GM13976 (cell line): ENCODE measurements at regions not wholly inside any gene's neighbourhood (a gene's known extent, or its start where the extent isn't known, plus 50 kb on each side); places are given as distances from the start of the nearest gene placed in this dataset.

Experiments used
- DNase-seq: peaks from one replicate; pipeline ENCODE4 v3.0.0; 2012; ENCODE audit warnings: low spot score
- in situ Hi-C: fragments of 300-500 bp; cut with MboI; formaldehyde crosslinking; loops from one replicate; pipeline ENCODE4 v1.12.0; 2022; ENCODE audit warnings: low sequenced_read_pairs, mixed read lengths, inconsistent platforms; ENCODE audit not compliant: unreplicated experiment
- TF ChIP-seq, protein P1 (sequence below): IDR thresholded peaks from 2 replicates; pipeline ENCODE4 v1.5.1; 2012; ENCODE audit warnings: borderline replicate concordance, mild to moderate bottlenecking; ENCODE audit not compliant: insufficient read depth; ENCODE audit errors: extremely low read depth, missing control alignments, control extremely low read depth

DNA sequence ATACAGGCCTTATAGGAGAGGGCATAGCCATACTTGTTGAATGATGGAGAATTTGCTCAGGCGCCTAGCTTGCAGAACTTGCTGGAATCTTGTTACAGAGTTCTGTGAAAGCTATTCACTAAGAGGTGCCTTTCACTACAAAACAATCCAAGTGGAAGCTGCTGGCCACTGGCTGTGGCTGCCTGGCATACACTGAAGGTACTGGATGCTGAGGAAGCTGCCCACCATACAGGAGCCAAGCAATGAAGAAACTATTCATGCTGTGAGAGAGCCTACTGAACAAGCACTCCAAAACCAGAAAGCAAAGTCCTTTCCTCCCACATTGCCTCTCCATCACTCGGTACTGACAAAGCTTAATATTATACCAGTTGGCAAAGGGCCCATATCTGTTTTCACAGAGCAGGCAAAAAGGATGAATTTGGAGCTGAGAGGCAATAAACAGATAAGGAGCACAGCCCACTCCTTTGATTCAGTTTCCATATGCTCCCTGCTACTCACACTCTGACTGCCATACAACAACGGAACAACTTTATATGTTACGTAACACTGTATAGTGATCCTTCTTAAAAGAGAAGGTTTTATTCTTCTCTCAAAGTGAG, 192.6 kb upstream of the ALCAM start:
- DNase-seq: no peak
- in situ Hi-C loops: no loop called here
- TF ChIP-seq, protein P1, sequence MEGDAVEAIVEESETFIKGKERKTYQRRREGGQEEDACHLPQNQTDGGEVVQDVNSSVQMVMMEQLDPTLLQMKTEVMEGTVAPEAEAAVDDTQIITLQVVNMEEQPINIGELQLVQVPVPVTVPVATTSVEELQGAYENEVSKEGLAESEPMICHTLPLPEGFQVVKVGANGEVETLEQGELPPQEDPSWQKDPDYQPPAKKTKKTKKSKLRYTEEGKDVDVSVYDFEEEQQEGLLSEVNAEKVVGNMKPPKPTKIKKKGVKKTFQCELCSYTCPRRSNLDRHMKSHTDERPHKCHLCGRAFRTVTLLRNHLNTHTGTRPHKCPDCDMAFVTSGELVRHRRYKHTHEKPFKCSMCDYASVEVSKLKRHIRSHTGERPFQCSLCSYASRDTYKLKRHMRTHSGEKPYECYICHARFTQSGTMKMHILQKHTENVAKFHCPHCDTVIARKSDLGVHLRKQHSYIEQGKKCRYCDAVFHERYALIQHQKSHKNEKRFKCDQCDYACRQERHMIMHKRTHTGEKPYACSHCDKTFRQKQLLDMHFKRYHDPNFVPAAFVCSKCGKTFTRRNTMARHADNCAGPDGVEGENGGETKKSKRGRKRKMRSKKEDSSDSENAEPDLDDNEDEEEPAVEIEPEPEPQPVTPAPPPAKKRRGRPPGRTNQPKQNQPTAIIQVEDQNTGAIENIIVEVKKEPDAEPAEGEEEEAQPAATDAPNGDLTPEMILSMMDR: no peak

DNA sequence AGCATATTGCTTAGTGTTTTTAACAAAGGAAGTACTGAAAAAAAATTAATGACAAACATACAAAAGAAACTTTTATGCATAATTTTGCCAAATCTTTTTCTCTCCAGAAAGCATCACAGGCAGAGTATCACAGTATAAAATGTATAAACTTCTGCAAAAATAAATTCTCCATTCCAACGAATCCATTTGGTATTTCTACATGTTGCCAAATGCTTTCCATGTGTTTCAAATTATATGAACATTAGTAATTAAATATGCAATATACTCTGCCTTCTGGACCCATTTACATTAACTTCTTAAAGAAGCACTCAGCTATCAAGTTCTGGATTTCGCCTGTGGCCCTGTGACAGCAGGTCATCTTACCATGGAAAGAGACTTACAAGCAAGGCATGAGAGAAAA, 189.1 kb upstream of the ALCAM start:
- no peak for DNase-seq
- TF ChIP-seq, protein P1: no peak
- in situ Hi-C loops: no loop called here

DNA sequence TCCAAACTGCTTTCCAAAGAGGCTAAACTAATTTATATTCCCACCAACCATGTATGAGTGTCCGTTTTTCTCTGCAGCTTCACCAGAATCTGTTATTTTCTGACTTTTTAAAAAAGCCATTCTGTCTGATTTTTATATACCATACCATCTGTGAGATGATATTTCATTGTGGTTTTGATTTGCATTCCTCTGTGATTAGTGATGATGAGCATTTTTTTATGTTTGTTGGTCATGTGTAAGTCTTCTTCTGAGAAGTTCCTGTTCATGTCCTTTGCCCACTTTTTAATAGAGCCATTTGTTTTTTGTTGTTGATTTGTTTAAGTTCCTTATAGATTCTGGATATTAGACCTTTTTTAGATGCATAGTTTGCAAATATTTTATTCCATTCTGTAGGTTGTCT, 179.4 kb upstream of the ALCAM start:
- TF ChIP-seq, protein P1: no peak
- in situ Hi-C loops: no loop called here
- DNase-seq: no peak

DNA sequence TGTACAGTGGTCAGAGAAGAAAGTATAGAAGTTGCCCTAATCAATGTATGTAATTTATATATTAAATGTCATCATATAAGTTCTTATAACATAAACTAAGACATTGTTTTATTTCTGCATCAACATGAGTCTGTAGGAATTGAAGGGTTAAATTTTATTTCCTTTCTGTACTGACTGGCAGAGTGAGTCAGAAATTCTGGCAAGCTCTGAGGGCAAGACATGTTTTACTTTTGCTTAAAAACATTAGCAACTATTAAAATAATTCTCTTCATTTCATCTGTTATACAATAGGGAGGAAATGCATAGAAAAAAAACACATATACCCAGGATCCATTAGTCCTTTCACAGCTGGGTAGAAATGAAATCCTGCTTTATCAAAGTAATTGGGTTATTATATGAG, 171.4 kb upstream of the ALCAM start:
- TF ChIP-seq, protein P1: no peak
- no peak for DNase-seq
- in situ Hi-C loops: no loop called here

DNA sequence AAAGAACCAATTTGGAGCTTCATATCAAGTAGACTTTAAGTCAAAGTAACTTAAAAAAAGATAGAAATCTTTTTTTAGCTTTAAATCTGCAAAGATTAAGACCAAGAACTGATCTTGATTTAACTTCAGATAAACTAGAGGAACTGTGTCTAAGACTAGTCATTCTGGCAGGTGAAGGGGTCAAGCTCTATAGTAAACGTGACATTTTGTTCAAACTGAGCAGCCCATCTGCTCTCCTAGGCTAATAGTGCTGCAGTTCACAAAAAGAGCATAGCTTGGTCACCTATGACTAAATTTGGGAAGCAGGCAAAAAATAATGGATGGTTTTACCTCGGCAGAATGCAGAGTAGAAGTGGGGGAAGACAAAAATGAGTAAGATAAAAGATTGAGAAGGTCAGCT, 168.8 kb upstream of the ALCAM start:
- in situ Hi-C loops: no loop called here
- DNase-seq: no peak
- TF ChIP-seq, protein P1: no peak

DNA sequence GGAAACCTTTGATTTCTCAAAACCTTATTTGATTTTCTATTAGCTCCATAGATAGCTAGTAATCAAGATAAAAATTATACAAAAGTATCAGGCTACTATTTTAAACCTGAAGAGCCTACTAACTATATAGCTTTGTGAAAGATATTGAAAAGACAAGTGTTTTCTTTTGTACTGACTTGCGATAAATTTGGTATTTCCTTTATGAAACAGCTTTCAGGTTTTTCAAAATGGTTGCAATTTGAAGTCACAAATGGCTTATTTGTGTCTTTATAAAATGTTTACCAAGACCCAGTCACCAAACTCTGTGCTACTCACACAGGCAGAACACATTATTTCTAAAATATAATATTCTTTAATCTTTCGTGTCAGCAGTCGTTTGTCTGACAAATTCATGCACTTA, 167.5 kb upstream of the ALCAM start:
- in situ Hi-C loops: no loop called here
- TF ChIP-seq, protein P1: no peak
- no peak for DNase-seq
